PC-3 (cell line): ENCODE measurements at regions not wholly inside any gene's neighbourhood (a gene's known extent, or its start where the extent isn't known, plus 50 kb on each side); places are given as distances from the start of the nearest gene placed in this dataset.

Experiments
- CTCF ChIP-seq: fragments of 300-600 bp; sonication (generic); conservative IDR thresholded peaks from 2 replicates; pipeline ENCODE4 v1.5.1; 2017; ENCODE audit warnings: antibody characterized with exemption, low read depth, mild to moderate bottlenecking, low read length
- EZH2 ChIP-seq: fragments of 300-600 bp; sonication (generic); IDR thresholded peaks from one replicate; pipeline ENCODE4 v1.6.1; 2017; ENCODE audit warnings: antibody characterized with exemption, mild to moderate bottlenecking, low read length; ENCODE audit not compliant: unreplicated experiment
- EZH2phosphoT487 ChIP-seq: fragments of 300-600 bp; sonication (generic); IDR thresholded peaks from 2 replicates; pipeline ENCODE4 v1.6.1; 2018; ENCODE audit warnings: mild to moderate bottlenecking, antibody characterized with exemption, low read length, borderline replicate concordance

GRCh38 chr5:107011605-107012004 is 659.1 kb downstream of the EFNA5 start:
- TF ChIP-seq CTCF (no peak), EZH2phosphoT487 (no peak), EZH2 (no peak)
